Right atrium auricular region (tissue), 2 donors: ENCODE measurements at regions not wholly inside any gene's neighbourhood (a gene's known extent, or its start where the extent isn't known, plus 50 kb on each side); places are given as distances from the start of the nearest gene placed in this dataset.

Experiments used
- DNase-seq: peaks from one replicate; pipeline ENCODE4 v3.0.0-alpha.2; 2019; ENCODE audit warnings: low spot score
- H3K27ac ChIP-seq, 2 donors: fragments of 200-600 bp; sonication (generic); 1 replicate in 1 of 2; 2 replicates in 1 of 2; pipeline ENCODE4 v1.5.1; 2016 to 2019
- H3K27me3 ChIP-seq, 2 donors: fragments of 200-600 bp; sonication (generic); one replicate each; pipeline versions ENCODE4 v1.5.1 to v1.6.0; 2017 to 2019
- H3K36me3 ChIP-seq: fragments of 200-600 bp; sonication (generic); one replicate; pipeline ENCODE4 v1.5.1; 2016
- H3K4me1 ChIP-seq, 2 donors: fragments of 200-600 bp; sonication (generic); one replicate each; pipeline versions ENCODE4 v1.5.1 to v1.6.0; 2017 to 2019
- H3K4me3 ChIP-seq, 2 donors: fragments of 200-600 bp; sonication (generic); 1 replicate in 1 of 2; 2 replicates in 1 of 2; pipeline ENCODE4 v1.5.1; 2017 to 2019; ENCODE audit warnings: mild to moderate bottlenecking in 1 of 2, moderate library complexity in 1 of 2
- H3K9me3 ChIP-seq, 2 donors: fragments of 200-600 bp; sonication (generic); one replicate each; pipeline ENCODE4 v1.5.1; 2019
- TF ChIP-seq, protein P1 (sequence below), 2 donors: fragments of 200-600 bp; sonication (generic); IDR thresholded peaks; one replicate each; pipeline ENCODE4 v1.5.1; 2019; ENCODE audit warnings: antibody characterized with exemption in 2 of 2

DNA sequence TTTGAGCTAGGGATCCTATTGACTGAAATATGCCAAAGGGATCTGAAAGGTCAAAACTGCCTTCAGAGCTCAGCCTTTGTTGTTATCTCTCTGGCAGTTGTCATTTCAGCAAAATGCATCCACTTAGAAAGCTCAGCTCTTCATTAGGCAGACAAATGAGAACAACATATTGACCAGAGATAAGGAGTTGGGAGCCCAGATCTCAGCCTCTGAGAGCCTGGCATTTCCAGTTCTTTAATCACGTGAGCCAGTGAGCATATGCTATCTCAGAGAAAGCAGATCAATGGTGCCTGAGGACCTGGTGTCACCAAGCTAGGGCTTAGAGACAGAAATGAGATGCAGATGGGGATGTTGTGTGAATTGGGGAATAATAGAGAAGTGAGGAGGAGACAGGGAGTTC lies 101.1 kb downstream of the DAD1 start:
- H3K36me3 ChIP-seq = no peaks in the 10 kb centered on the region
- no peak overlapping the region for H3K4me3 ChIP-seq
- peaks cover 0 to 85% of the 10 kb centered on the region in 2 donors for H3K4me1 ChIP-seq
- no peaks in the 10 kb centered on the region for H3K9me3 ChIP-seq
- TF ChIP-seq, protein P1, sequence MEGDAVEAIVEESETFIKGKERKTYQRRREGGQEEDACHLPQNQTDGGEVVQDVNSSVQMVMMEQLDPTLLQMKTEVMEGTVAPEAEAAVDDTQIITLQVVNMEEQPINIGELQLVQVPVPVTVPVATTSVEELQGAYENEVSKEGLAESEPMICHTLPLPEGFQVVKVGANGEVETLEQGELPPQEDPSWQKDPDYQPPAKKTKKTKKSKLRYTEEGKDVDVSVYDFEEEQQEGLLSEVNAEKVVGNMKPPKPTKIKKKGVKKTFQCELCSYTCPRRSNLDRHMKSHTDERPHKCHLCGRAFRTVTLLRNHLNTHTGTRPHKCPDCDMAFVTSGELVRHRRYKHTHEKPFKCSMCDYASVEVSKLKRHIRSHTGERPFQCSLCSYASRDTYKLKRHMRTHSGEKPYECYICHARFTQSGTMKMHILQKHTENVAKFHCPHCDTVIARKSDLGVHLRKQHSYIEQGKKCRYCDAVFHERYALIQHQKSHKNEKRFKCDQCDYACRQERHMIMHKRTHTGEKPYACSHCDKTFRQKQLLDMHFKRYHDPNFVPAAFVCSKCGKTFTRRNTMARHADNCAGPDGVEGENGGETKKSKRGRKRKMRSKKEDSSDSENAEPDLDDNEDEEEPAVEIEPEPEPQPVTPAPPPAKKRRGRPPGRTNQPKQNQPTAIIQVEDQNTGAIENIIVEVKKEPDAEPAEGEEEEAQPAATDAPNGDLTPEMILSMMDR (IDR thresholded peaks at IDR 0.05) = no peak
- H3K27ac ChIP-seq = peak overlapping the region; percentile 75 to 85
- no peaks in the 10 kb centered on the region for H3K27me3 ChIP-seq
- DNase-seq = no peak

DNA sequence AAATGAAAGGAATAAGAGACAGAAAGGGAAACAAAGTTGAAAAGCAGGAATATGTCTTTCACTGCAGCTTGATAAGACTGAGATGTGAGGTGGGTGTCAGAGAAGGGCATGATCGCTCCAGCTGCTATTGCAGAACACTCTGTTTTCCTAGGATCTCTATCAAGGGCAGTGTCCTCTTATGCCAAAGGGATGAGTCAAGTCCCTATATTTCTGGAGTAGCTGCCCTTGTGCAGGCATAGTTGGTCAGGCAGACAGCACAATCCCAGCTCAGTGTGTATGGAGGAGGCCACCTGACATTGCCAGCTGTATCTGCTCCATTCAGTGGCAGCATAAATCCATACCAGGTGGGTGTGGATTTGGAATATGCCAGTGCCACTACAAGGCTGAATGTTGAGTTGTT lies 101.6 kb downstream of the DAD1 start:
- H3K27ac ChIP-seq = peak overlapping the region; percentile 75 to 85
- H3K4me1 ChIP-seq = peaks cover 0 to 90% of the 10 kb centered on the region in 2 donors
- H3K9me3 ChIP-seq = no peaks in the 10 kb centered on the region
- H3K4me3 ChIP-seq = no peak overlapping the region
- no peaks in the 10 kb centered on the region for H3K27me3 ChIP-seq
- no peak for DNase-seq
- TF ChIP-seq, protein P1 (IDR thresholded peaks at IDR 0.05) = no peak
- H3K36me3 ChIP-seq = no peaks in the 10 kb centered on the region

DNA sequence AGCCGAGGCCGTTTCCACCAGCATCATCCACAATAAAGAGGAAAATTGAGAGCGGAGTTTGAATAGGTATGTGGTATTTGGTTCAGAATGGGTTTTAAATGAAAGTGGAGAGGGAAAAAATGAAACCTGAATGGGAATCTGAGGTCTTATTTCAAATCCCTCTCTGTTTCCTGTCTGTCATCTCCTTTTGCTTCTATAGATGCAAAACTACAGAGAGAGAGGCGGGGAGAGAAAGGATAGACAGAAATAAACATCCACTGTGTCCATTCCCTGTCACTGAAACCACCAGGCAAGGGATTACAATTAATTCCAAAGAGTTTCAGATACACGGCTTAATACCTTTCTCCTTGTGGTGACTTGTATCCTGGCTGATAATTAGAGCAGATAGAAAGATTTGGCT lies 102.3 kb downstream of the DAD1 start:
- DNase-seq = no peak
- no peaks in the 10 kb centered on the region for H3K9me3 ChIP-seq
- H3K27me3 ChIP-seq = no peaks in the 10 kb centered on the region
- peak overlapping the region; percentile 75 to 85 for H3K27ac ChIP-seq
- no peak overlapping the region for H3K4me3 ChIP-seq
- peaks cover 0 to 92% of the 10 kb centered on the region in 2 donors for H3K4me1 ChIP-seq
- no peaks in the 10 kb centered on the region for H3K36me3 ChIP-seq
- TF ChIP-seq, protein P1 (IDR thresholded peaks at IDR 0.05) = no peak

DNA sequence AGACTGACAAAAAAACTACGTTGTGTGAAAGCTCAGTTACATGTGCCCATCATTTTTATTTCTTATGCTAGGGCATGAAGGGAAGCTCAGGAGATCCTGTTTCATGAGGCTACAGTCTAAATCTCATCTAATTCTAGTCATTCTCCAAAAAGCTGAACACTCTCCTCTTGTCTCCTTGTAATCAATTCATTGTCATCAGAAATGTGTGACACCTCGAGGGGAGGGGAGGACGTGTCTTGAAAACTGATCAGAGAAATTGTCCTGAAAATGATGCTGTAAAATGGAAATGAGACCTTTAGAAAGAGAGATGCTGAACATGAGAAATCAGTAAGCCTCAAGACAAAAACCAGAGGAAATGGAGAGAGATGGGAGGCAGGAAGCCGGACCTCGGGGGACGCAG lies 103.4 kb downstream of the DAD1 start:
- no peak for DNase-seq
- Histone ChIP-seq H3K4me3 (no peak overlapping the region), H3K4me1 (peaks cover 0 to 95% of the 10 kb centered on the region in 2 donors), H3K27ac (peak overlapping the region; percentile 75 to 85), H3K27me3 (no peaks in the 10 kb centered on the region), H3K36me3 (no peaks in the 10 kb centered on the region), H3K9me3 (no peaks in the 10 kb centered on the region)
- TF ChIP-seq, protein P1 (IDR thresholded peaks at IDR 0.05) = no peak

DNA sequence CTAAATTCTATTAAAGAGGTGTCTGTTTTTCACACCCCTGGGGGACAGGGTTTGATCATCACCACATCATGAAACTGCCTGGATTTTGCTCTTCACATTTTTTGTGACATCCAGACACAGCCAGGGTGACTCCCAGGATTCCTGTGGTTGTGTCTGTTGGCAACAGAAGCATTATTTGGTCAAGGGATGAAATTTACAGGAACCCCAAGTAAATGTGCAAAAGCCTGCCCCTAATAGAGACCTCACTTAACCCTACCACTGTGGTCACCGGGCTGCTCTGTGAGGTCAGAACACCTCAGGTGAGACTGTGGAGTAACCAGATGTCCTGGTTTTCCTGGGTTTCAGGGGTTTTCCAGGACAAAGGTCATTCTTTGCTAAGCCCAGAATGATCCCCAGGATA lies 103.8 kb downstream of the DAD1 start:
- Histone ChIP-seq H3K27ac (peak overlapping the region; percentile 75 to 85), H3K27me3 (no peaks in the 10 kb centered on the region), H3K36me3 (no peaks in the 10 kb centered on the region), H3K4me1 (peaks cover 0 to 94% of the 10 kb centered on the region in 2 donors), H3K4me3 (no peak overlapping the region), H3K9me3 (no peaks in the 10 kb centered on the region)
- no peak for DNase-seq
- TF ChIP-seq, protein P1 (IDR thresholded peaks at IDR 0.05) = no peak

DNA sequence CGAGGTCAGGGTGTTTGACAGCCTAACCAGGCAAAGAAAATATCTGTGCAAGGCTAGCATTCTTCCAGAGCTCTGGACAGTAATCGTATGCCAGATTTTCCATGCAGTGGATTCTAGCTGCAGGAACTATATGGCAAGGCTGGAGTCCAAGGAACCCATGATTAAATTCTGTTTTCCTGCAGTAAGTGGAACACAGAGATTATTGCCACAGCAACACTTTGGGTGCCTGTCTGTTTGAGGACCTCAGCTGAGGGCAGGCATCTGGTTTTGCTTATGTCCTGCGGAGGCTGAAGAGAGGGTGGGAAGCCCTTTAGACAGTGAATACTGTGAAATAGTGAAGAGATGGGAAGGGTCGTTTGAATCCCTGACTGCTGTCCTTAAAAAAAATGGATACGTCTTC lies 104.4 kb downstream of the DAD1 start:
- DNase-seq = no peak
- Histone ChIP-seq H3K4me3 (no peak overlapping the region), H3K27ac (peak overlapping the region; percentile 75 to 85), H3K36me3 (no peaks in the 10 kb centered on the region), H3K27me3 (no peaks in the 10 kb centered on the region), H3K4me1 (peaks cover 0 to 90% of the 10 kb centered on the region in 2 donors), H3K9me3 (no peaks in the 10 kb centered on the region)
- TF ChIP-seq, protein P1 (IDR thresholded peaks at IDR 0.05) = no peak
